HG03520 (cell line): ENCODE measurements at regions not wholly inside any gene's neighbourhood (a gene's known extent, or its start where the extent isn't known, plus 50 kb on each side); places are given as distances from the start of the nearest gene placed in this dataset.
"Not testable (repeated sequence)": the region's sequence is repeated elsewhere in the genome, so short reads cannot be mapped to it uniquely, and the experiment has no call there.

ENCODE experiments used
- ATAC-seq: cut with Tn5 transposase; IDR thresholded peaks from one replicate; pipeline ENCODE4 v1.9.1; 2021; ENCODE audit warnings: mild to moderate bottlenecking, moderate library complexity; ENCODE audit not compliant: unreplicated experiment

- ATAC-seq, result no peak
Measured at GRCh38 chr10:25076506-25077177, 60.2 kb downstream of the THNSL1 start.

GRCh38 chr10:25078658-25079431 is 62.4 kb downstream of the THNSL1 start:
- ATAC-seq, result no peak

- peak; percentile 86 for ATAC-seq
Measured at GRCh38 chr10:25080880-25081581, 64.6 kb downstream of the THNSL1 start.

GRCh38 chr10:25082276-25083204 is 66.1 kb downstream of the THNSL1 start:
- ATAC-seq, result no peak

- ATAC-seq, result no peak
Measured at GRCh38 chr10:25083546-25084111, 67.2 kb downstream of the THNSL1 start.

GRCh38 chr10:25084447-25084846 is 68.0 kb downstream of the THNSL1 start:
- no peak for ATAC-seq

GRCh38 chr10:25094590-25094989 is 78.2 kb downstream of the THNSL1 start:
- ATAC-seq, result no peak

- ATAC-seq, result no peak
Measured at GRCh38 chr10:25097669-25098411, 77.0 kb upstream of the GPR158 start.

GRCh38 chr10:25100141-25100540 is 74.7 kb upstream of the GPR158 start:
- ATAC-seq, result no peak

GRCh38 chr10:25101461-25102146 is 73.2 kb upstream of the GPR158 start:
- ATAC-seq, result no peak

GRCh38 chr10:25102147-25102822 is 72.5 kb upstream of the GPR158 start:
- ATAC-seq, result no peak

- ATAC-seq, result no peak
Measured at GRCh38 chr10:25103703-25104102, 71.1 kb upstream of the GPR158 start.

GRCh38 chr10:25104441-25104840 is 70.4 kb upstream of the GPR158 start:
- no peak for ATAC-seq

- no peak for ATAC-seq
Measured at GRCh38 chr10:25105262-25105661, 69.5 kb upstream of the GPR158 start.

- ATAC-seq, result no peak
Measured at GRCh38 chr10:25105743-25106260, 69.0 kb upstream of the GPR158 start.

- no peak for ATAC-seq
Measured at GRCh38 chr10:25107756-25108155, 67.0 kb upstream of the GPR158 start.

- not testable (repeated sequence) for ATAC-seq
Measured at GRCh38 chr10:25109896-25110295, 64.9 kb upstream of the GPR158 start.

- no peak for ATAC-seq
Measured at GRCh38 chr10:25112016-25112415, 62.8 kb upstream of the GPR158 start.
